Prostate gland (tissue), 2 donors: ENCODE measurements at regions not wholly inside any gene's neighbourhood (a gene's known extent, or its start where the extent isn't known, plus 50 kb on each side); places are given as distances from the start of the nearest gene placed in this dataset.

Experiments used
- DNase-seq: peaks from one replicate; pipeline ENCODE4 v3.0.0-alpha.2; 2019; ENCODE audit warnings: low spot score
- H3K27ac ChIP-seq, 2 donors: fragments of 200-600 bp; sonication (generic); 2 replicates each; pipeline ENCODE4 v1.5.1; 2017 to 2019
- H3K27me3 ChIP-seq: fragments of 200-600 bp; sonication (generic); replicated peaks from 2 replicates; pipeline ENCODE4 v1.5.1; 2019; ENCODE audit not compliant: insufficient read depth
- H3K36me3 ChIP-seq, 2 donors: fragments of 200-600 bp; sonication (generic); 1 replicate in 1 of 2; 2 replicates in 1 of 2; pipeline versions ENCODE4 v1.5.1 to v1.8.1; 2017 to 2019
- H3K4me1 ChIP-seq: fragments of 200-600 bp; sonication (generic); replicated peaks from 2 replicates; pipeline ENCODE4 v1.5.1; 2019
- H3K4me3 ChIP-seq, 2 donors: fragments of 200-600 bp; sonication (generic); 2 replicates each; pipeline ENCODE4 v1.5.1; 2017 to 2019
- H3K9me3 ChIP-seq: fragments of 200-600 bp; sonication (generic); 2 replicates; pipeline ENCODE4 v1.5.1; 2017
- POLR2A ChIP-seq: fragments of 450-650 bp; IDR thresholded peaks from one replicate; pipeline ENCODE4 v1.6.1; 2016; ENCODE audit warnings: antibody characterized with exemption, mild to moderate bottlenecking
- POLR2AphosphoS5 ChIP-seq: sonication (generic); formaldehyde crosslinking; IDR thresholded peaks from one replicate; pipeline ENCODE4 v1.6.1; 2017; ENCODE audit warnings: antibody characterized with exemption
- WGBS: methylation state at CpG from one replicate; pipeline ENCODE4 v1.1.5; 2018; 5-methylcytosine and 5-hydroxymethylcytosine counted together
- intact Hi-C: fragments of 100-400 bp; cut with DNase I; formaldehyde crosslinking; loops from one replicate; pipeline ENCODE4 v1.14.2; 2022
- TF ChIP-seq, protein P1 (sequence below), 4 experiments: fragments of 200-600 bp in 2 of 4; fragments of 450-650 bp in 2 of 4; sonication (generic) in 2 of 4; IDR thresholded peaks; 1 replicate in 3 of 4; 2 replicates in 1 of 4; pipeline ENCODE4 v1.5.1; 2016 to 2019; ENCODE audit warnings: antibody characterized with exemption in 4 of 4, mild to moderate bottlenecking in 2 of 4, moderate library complexity in 2 of 4

DNA sequence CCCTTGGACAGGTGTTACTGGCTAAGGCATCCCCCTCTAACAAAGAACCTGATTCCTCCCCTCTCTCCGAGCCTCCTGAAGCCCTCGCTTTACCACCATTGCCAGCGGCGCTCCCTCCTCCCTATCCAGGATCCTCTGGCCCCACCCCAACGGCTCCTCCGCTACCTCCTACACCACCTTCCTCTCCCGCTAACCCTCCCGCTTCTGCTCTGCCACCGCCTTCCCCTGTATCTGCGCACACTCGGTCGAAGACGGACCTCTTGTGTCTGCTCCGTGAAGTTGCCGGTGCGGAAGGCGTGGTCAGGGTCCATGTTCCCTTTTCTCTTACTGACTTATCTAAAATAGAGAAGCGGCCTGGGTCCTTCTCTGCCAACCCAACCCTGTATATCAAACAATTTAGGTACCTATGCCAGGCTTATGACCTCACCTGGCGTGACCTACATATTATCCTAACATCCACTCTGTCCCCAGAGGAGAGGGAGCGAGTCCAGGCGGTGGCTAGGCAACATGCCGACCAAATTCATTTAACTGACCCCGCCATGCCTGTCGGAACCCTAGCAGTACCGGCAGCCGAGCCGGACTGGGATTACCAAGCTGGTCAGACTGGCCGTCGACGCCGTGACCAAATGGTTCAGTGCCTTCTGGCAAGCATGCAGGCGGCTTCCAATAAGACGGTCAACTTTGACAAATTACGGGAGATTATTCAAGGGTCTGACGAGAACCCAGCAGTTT, 958.9 kb downstream of the RPA4 start:
- Histone ChIP-seq H3K9me3 (no peaks in the 10 kb centered on the region), H3K4me1 (no peaks in the 10 kb centered on the region), H3K4me3 (no peak overlapping the region), H3K27me3 (no peaks in the 10 kb centered on the region), H3K27ac (no peak overlapping the region), H3K36me3 (no peaks in the 10 kb centered on the region)
- TF ChIP-seq POLR2A (no peak), POLR2AphosphoS5 (no peak)
- TF ChIP-seq, protein P1, sequence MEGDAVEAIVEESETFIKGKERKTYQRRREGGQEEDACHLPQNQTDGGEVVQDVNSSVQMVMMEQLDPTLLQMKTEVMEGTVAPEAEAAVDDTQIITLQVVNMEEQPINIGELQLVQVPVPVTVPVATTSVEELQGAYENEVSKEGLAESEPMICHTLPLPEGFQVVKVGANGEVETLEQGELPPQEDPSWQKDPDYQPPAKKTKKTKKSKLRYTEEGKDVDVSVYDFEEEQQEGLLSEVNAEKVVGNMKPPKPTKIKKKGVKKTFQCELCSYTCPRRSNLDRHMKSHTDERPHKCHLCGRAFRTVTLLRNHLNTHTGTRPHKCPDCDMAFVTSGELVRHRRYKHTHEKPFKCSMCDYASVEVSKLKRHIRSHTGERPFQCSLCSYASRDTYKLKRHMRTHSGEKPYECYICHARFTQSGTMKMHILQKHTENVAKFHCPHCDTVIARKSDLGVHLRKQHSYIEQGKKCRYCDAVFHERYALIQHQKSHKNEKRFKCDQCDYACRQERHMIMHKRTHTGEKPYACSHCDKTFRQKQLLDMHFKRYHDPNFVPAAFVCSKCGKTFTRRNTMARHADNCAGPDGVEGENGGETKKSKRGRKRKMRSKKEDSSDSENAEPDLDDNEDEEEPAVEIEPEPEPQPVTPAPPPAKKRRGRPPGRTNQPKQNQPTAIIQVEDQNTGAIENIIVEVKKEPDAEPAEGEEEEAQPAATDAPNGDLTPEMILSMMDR (IDR thresholded peaks at IDR 0.05) = no peak
- DNase-seq = no peak
- WGBS = 99% methylated on average over 35 of the region's 35 CpGs
- intact Hi-C loops = no loop called here

DNA sequence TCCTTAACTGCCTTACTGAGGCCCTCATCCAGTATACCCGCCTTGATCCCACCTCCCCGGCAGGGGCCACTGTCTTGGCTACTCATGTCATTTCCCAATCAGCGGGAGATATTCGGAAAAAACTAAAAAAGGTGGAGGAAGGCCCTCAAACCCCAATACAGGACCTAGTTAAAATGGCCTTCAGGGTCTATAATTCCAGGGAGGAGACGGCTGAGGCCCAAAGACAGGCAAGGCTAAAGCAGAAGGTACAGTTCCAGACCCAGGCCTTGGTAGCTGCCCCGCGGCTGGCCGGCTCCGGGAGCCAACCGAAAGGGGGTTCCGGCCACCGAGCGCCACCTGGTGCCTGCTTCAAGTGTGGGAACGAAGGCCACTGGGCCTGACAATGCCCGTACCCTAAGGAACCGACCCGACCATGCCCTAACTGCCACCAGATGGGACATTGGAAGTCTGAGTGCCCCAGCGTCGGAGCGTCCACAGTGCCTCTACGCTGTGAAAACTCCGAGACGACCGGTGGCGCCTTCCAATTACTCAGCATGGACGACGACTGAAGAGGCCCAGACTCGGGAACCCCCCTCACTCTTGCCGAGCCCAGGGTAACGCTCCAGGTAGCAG, 959.6 kb downstream of the RPA4 start:
- Histone ChIP-seq H3K27ac (no peak overlapping the region), H3K9me3 (no peaks in the 10 kb centered on the region), H3K27me3 (no peaks in the 10 kb centered on the region), H3K36me3 (no peaks in the 10 kb centered on the region), H3K4me1 (no peaks in the 10 kb centered on the region), H3K4me3 (no peak overlapping the region)
- intact Hi-C loops = no loop called here
- TF ChIP-seq POLR2AphosphoS5 = no peak
- no peak for TF ChIP-seq POLR2A
- TF ChIP-seq, protein P1 (IDR thresholded peaks at IDR 0.05) = no peak
- DNase-seq = no peak
- WGBS = 93% methylated on average over 30 of the region's 30 CpGs

DNA sequence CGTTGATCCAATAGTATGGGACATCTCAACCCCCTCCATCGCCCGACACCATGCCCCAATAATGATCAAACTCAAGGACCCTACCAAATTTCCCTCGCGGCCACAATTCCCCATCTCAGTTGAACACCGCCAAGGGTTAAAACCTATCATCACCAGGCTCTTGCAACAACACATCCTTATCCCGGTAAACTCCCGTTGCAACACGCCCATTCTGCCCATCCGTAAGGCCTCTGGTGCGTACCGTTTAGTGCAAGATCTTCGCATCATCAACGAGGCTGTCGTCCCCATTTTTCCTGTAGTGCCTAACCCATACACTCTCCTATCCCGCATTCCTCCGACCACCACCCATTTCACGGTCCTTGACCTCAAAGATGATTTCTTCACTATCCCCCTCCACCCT, 960.5 kb downstream of the RPA4 start:
- Histone ChIP-seq H3K4me3 (no peak overlapping the region), H3K4me1 (no peaks in the 10 kb centered on the region), H3K27me3 (no peaks in the 10 kb centered on the region), H3K9me3 (no peaks in the 10 kb centered on the region), H3K27ac (no peak overlapping the region), H3K36me3 (no peaks in the 10 kb centered on the region)
- intact Hi-C loops = no loop called here
- WGBS = 99% methylated on average over 18 of the region's 18 CpGs
- DNase-seq = no peak
- TF ChIP-seq, protein P1 (IDR thresholded peaks at IDR 0.05) = no peak
- TF ChIP-seq POLR2A (no peak), POLR2AphosphoS5 (no peak)

DNA sequence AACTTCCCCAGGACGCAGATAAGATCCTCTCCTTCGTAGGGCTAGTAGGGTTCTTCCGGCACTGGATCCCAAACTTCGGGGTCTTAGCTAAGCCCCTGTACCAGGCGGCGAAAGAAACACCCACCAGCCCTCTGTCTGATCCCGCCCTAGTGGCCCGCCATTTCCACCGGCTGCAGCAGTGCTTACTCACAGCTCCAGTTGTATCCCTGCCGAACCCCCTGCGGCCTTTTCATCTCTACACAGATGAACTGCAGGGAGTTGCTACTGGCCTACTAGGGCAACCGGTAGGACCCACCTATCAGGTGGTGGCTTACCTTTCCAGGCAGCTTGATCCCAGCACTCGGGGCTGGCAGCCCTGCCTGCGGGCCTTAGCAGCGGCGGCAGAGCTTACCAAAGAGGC, 961.2 kb downstream of the RPA4 start:
- no peak overlapping the region for H3K27ac ChIP-seq
- TF ChIP-seq POLR2A (no peak), POLR2AphosphoS5 (no peak)
- TF ChIP-seq, protein P1 (IDR thresholded peaks at IDR 0.05) = no peak
- 100% methylated on average over 12 of the region's 16 CpGs for WGBS
- H3K4me3 ChIP-seq = no peak overlapping the region
- intact Hi-C loops = no loop called here
- H3K27me3 ChIP-seq = no peaks in the 10 kb centered on the region
- H3K36me3 ChIP-seq = no peaks in the 10 kb centered on the region
- DNase-seq = no peak
- H3K9me3 ChIP-seq = no peaks in the 10 kb centered on the region
- H3K4me1 ChIP-seq = no peaks in the 10 kb centered on the region

DNA sequence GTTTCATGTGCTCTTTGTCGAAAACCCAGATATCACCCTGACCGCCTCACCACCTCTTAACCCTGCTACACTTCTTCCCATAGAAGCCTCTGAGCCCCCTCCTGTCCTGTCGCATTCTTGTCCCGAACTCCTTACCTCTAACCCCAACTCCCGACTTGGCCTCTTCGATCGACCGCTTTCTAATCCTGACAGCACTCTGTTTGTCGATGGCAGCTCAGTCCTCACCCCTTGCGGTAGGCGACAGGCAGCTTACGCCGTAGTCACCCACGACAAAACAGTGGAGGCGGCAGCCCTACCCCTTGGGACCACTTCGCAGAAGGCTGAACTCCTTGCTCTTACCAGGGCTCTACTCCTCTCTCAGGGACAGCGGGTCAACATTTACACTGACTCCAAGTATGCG, 961.7 kb downstream of the RPA4 start:
- no peak for TF ChIP-seq POLR2A
- TF ChIP-seq, protein P1 (IDR thresholded peaks at IDR 0.05) = no peak
- TF ChIP-seq POLR2AphosphoS5 = no peak
- Histone ChIP-seq H3K4me3 (no peak overlapping the region), H3K9me3 (no peaks in the 10 kb centered on the region), H3K4me1 (no peaks in the 10 kb centered on the region), H3K27ac (no peak overlapping the region), H3K36me3 (no peaks in the 10 kb centered on the region), H3K27me3 (no peaks in the 10 kb centered on the region)
- intact Hi-C loops = no loop called here
- WGBS = over 99% methylated on average over 18 of the region's 18 CpGs
- DNase-seq = no peak
